ENCODE measurements at regions not wholly inside any gene's neighbourhood (a gene's known extent, or its start where the extent isn't known, plus 50 kb on each side); places are given as distances from the start of the nearest gene placed in this dataset.
"Not testable (repeated sequence)": the region's sequence is repeated elsewhere in the genome, so short reads cannot be mapped to it uniquely, and the experiment has no call there.

GRCh38 chr2:228913176-228913575 is 357.9 kb downstream of the PID1 start:
- TF ChIP-seq CTCF (IDR thresholded peaks at IDR 0.05) = no peak
- H3K9me3 Mint-ChIP-seq = peaks cover 2% of the 10 kb centered on the region
- no peaks in the 10 kb centered on the region for H3K4me1 ChIP-seq (ENCODE audit: insufficient read depth, low read length)
- H3K27me3 ChIP-seq (ENCODE audit: control insufficient read depth in 1 of 2, insufficient read depth in 2 of 2, low read length in 2 of 2) = no peaks in the 10 kb centered on the region
- no peak overlapping the region for H3K27ac Mint-ChIP-seq
- no peaks in the 10 kb centered on the region for H3K36me3 Mint-ChIP-seq (ENCODE audit: low read depth)
- no peak for DNase-seq
- intact Hi-C loops (cut with DNase I, micrococcal nuclease) = no loop called here
- ATAC-seq (ENCODE audit: poor library complexity) = no peak
- no peak overlapping the region for H3K4me3 Mint-ChIP-seq
- H3K4me1 Mint-ChIP-seq (ENCODE audit: low read depth) = no peaks in the 10 kb centered on the region
- no peaks in the 10 kb centered on the region for H3K36me3 ChIP-seq (ENCODE audit: insufficient read depth, low read length)
- CTCF ChIA-PET = no interaction called here
- no peaks in the 10 kb centered on the region for H3K9me3 ChIP-seq (ENCODE audit: control insufficient read depth in 1 of 2, insufficient read depth in 1 of 2, low read length in 2 of 2)
- no peaks in the 10 kb centered on the region for H3K27me3 Mint-ChIP-seq
- POLR2A ChIA-PET = no interaction called here
- no peak overlapping the region for H3K27ac ChIP-seq (ENCODE audit: low read depth in 1 of 2, low read length in 2 of 2)
- H3K4me3 ChIP-seq (ENCODE audit: low read length) = no peak overlapping the region

GRCh38 chr2:228910872-228911271 is 360.2 kb downstream of the PID1 start:
- POLR2A ChIA-PET; H3K27ac Mint-ChIP-seq; H3K27me3 Mint-ChIP-seq; H3K4me1 Mint-ChIP-seq (ENCODE audit: low read depth); H3K36me3 Mint-ChIP-seq (ENCODE audit: low read depth); ATAC-seq (ENCODE audit: poor library complexity); DNase-seq; CTCF ChIA-PET; H3K4me3 ChIP-seq (ENCODE audit: low read length); H3K4me3 Mint-ChIP-seq; H3K4me1 ChIP-seq (ENCODE audit: insufficient read depth, low read length); H3K9me3 Mint-ChIP-seq; H3K27ac ChIP-seq (ENCODE audit: low read depth in 1 of 2, low read length in 2 of 2); H3K27me3 ChIP-seq (ENCODE audit: control insufficient read depth in 1 of 2, insufficient read depth in 2 of 2, low read length in 2 of 2); intact Hi-C loops (cut with DNase I, micrococcal nuclease); H3K9me3 ChIP-seq (ENCODE audit: control insufficient read depth in 1 of 2, insufficient read depth in 1 of 2, low read length in 2 of 2); H3K36me3 ChIP-seq (ENCODE audit: insufficient read depth, low read length): not testable (repeated sequence)

- ChIA-PET POLR2A (no interaction called here), CTCF (no interaction called here)
- Histone ChIP-seq H3K9me3 (ENCODE audit: control insufficient read depth in 1 of 2, insufficient read depth in 1 of 2, low read length in 2 of 2) (no peaks in the 10 kb centered on the region), H3K36me3 (ENCODE audit: insufficient read depth, low read length) (no peaks in the 10 kb centered on the region), H3K27ac (ENCODE audit: low read depth in 1 of 2, low read length in 2 of 2) (no peak overlapping the region), H3K27me3 (ENCODE audit: control insufficient read depth in 1 of 2, insufficient read depth in 2 of 2, low read length in 2 of 2) (no peaks in the 10 kb centered on the region), H3K4me1 (ENCODE audit: insufficient read depth, low read length) (no peaks in the 10 kb centered on the region), H3K4me3 (ENCODE audit: low read length) (no peak overlapping the region)
- H3K4me1 Mint-ChIP-seq (ENCODE audit: low read depth) = no peaks in the 10 kb centered on the region
- no peaks in the 10 kb centered on the region for H3K27me3 Mint-ChIP-seq
- TF ChIP-seq CTCF (IDR thresholded peaks at IDR 0.05) = no peak
- DNase-seq (no peak), ATAC-seq (ENCODE audit: poor library complexity) (no peak)
- H3K27ac Mint-ChIP-seq = no peak overlapping the region
- intact Hi-C loops (cut with DNase I, micrococcal nuclease) = no loop called here
- H3K4me3 Mint-ChIP-seq = no peak overlapping the region
- no peaks in the 10 kb centered on the region for H3K36me3 Mint-ChIP-seq (ENCODE audit: low read depth)
- H3K9me3 Mint-ChIP-seq = peaks cover 6% of the 10 kb centered on the region
Measured at GRCh38 chr2:228902176-228902575, 368.9 kb downstream of the PID1 start.

GRCh38 chr2:228901531-228901930 is 369.6 kb downstream of the PID1 start:
- Histone ChIP-seq H3K27me3 (ENCODE audit: control insufficient read depth in 1 of 2, insufficient read depth in 2 of 2, low read length in 2 of 2) (no peaks in the 10 kb centered on the region), H3K4me1 (ENCODE audit: insufficient read depth, low read length) (no peaks in the 10 kb centered on the region), H3K4me3 (ENCODE audit: low read length) (no peak overlapping the region), H3K9me3 (ENCODE audit: control insufficient read depth in 1 of 2, insufficient read depth in 1 of 2, low read length in 2 of 2) (no peaks in the 10 kb centered on the region), H3K27ac (ENCODE audit: low read depth in 1 of 2, low read length in 2 of 2) (no peak overlapping the region), H3K36me3 (ENCODE audit: insufficient read depth, low read length) (no peaks in the 10 kb centered on the region)
- ChIA-PET CTCF (no interaction called here), POLR2A (no interaction called here)
- H3K4me1 Mint-ChIP-seq (ENCODE audit: low read depth) = no peaks in the 10 kb centered on the region
- no peak for ATAC-seq (ENCODE audit: poor library complexity)
- H3K36me3 Mint-ChIP-seq (ENCODE audit: low read depth) = no peaks in the 10 kb centered on the region
- no peak overlapping the region for H3K4me3 Mint-ChIP-seq
- DNase-seq = no peak
- H3K27me3 Mint-ChIP-seq = no peaks in the 10 kb centered on the region
- H3K9me3 Mint-ChIP-seq = peaks cover 4% of the 10 kb centered on the region
- intact Hi-C loops (cut with DNase I, micrococcal nuclease) = no loop called here
- TF ChIP-seq CTCF (IDR thresholded peaks at IDR 0.05) = no peak
- no peak overlapping the region for H3K27ac Mint-ChIP-seq

Data from CD4-positive, alpha-beta T cell (primary cell).